VCaP (cell line): ENCODE measurements at regions not wholly inside any gene's neighbourhood (a gene's known extent, or its start where the extent isn't known, plus 50 kb on each side); places are given as distances from the start of the nearest gene placed in this dataset.

Experiments
- H3K27ac ChIP-seq: fragments of 450-650 bp; 2 replicates; pipeline ENCODE4 v1.5.1; 2017
- TF ChIP-seq, protein P1 (sequence below): fragments of 450-650 bp; conservative IDR thresholded peaks from 2 replicates; pipeline ENCODE4 v1.5.1; 2017; ENCODE audit warnings: mild to moderate bottlenecking, moderate library complexity

DNA sequence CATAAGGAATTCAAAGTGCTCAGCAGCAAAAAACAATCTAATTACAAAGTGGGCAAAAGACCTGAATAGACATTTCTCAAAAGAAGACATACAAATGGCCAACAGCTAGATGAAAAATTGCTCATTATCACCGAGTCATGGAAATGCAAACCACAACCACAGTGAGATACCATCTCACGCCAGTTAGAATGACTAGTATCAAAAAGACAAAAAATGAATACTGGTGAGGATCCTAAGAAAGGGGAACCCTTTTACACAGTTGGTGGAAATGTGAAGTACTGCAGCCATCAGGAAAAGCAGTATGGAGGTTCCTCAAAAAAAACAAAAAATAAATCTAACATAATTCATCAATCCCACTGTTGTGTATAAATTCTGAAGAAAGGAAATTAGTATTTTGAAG, 1206.1 kb downstream of the EFNB2 start:
- TF ChIP-seq, protein P1, sequence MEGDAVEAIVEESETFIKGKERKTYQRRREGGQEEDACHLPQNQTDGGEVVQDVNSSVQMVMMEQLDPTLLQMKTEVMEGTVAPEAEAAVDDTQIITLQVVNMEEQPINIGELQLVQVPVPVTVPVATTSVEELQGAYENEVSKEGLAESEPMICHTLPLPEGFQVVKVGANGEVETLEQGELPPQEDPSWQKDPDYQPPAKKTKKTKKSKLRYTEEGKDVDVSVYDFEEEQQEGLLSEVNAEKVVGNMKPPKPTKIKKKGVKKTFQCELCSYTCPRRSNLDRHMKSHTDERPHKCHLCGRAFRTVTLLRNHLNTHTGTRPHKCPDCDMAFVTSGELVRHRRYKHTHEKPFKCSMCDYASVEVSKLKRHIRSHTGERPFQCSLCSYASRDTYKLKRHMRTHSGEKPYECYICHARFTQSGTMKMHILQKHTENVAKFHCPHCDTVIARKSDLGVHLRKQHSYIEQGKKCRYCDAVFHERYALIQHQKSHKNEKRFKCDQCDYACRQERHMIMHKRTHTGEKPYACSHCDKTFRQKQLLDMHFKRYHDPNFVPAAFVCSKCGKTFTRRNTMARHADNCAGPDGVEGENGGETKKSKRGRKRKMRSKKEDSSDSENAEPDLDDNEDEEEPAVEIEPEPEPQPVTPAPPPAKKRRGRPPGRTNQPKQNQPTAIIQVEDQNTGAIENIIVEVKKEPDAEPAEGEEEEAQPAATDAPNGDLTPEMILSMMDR, result no peak
- H3K27ac ChIP-seq, result no peak overlapping the region

DNA sequence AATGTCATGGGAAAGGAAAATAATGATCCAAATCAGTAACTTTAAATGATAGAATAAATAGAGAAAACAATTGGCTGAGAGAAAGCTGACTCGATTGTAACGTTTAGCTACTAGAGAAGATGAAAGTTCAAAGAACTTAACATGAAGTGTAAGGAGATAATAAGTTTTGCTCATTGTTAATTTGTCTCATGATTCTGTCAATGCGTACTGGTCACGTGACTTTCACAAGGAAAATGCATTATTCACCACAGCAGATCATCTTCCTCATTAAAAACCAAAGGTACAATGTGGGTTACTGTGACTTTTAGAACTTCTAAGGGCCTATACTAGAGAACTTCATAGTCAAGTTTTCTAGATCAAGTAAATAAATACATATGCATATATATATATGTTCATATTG, 1207.2 kb downstream of the EFNB2 start:
- TF ChIP-seq, protein P1, result no peak
- H3K27ac ChIP-seq, result no peak overlapping the region

- TF ChIP-seq, protein P1, result no peak
- no peak overlapping the region for H3K27ac ChIP-seq
Observed at GRCh38 chr13:105327581-105328126, 1207.8 kb downstream of the EFNB2 start.

DNA sequence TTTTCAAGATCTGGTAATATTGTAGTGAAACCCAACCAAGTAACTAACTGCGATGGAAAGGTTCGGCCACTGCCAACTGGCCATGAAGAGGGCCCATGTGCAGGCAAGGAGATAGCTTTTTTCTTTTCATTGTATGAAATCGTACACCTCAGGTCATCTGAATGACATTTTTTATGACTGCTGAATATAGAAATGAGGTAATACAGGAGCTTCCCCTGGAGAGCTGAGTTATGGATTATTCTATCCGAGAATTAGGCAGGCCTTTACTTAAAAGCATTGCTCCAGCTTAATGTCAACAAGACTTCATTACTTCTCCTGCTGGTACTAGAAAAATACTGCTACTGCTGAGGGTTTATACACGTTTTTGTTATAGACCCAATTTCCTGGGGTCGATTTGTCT, 1215.6 kb downstream of the EFNB2 start:
- TF ChIP-seq, protein P1, result no peak
- no peak overlapping the region for H3K27ac ChIP-seq

DNA sequence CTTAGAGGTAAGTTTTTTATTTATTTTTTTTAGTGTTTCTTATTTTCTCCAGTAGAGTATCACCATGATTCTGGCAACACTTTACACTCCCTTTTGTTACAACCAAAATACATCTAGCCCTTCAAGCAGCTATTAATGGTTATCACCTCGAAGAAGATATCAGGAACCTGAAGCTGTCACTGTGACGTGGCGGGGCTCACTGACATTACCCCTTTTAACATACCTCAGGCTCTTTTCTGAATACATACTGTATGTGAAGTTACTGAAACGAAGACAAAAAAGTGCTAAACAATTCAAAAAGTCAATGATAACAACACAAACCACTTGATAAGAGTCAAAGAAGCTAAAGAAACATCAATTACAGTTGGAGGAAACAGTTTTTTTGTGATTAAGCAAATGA, 1218.7 kb downstream of the EFNB2 start:
- TF ChIP-seq, protein P1, result no peak
- H3K27ac ChIP-seq, result no peak overlapping the region

DNA sequence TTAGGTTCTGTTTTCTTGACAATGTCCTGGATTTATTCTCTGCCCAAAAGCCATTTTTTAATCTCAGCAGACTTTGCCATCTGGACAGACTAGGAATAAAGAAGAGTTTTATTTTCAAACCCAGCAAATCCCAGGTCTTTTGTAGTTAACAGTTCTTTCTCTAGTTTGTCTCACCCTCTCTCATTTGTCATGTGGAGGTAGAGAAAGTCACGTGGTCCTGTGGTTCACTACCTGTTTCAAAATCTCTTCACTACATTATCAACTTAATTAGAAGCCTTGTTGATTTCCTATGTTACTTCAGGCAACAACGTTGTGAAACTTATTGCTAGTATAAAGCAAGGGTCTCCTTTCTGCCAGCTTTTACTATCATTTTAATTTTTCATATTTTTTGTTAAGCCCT, 1222.6 kb downstream of the EFNB2 start:
- TF ChIP-seq, protein P1, result no peak
- no peak overlapping the region for H3K27ac ChIP-seq

DNA sequence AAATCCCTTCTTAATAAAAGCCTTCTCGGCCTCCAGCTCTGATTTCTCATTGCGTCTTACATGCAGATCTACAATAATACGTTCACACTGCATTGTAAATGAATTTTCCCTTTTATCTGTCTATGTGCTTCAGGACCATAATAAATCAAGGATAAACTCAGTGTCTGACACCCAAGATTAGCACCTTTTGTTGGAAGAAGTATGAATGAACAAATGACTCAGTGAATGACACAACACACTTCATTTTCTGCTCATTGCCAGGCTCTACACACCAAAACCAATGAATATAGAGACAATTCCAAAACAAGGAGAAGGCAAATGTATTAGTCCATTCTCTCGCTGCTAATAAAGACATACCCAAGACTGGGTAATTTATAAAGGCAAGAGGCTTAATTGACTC, 1224.4 kb downstream of the EFNB2 start:
- TF ChIP-seq, protein P1, result no peak
- H3K27ac ChIP-seq, result no peak overlapping the region

DNA sequence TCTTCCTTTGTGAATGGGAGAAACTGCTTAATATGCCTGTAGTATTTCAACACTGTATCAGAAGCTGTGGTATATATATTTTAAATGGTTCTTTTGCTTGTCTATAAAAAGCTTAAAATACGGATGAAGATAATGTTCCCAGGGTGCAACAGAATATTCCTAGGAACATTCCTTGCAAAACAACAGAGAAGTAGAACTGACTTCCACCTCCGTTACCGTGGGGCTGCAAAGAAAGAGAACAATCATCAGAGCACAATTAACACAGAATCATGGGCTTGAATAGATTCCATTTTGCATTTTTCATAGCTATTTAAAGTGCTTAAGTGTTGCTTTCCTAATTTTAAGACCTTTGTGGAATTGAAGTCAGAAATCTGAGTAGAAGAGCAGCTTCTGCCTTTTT, 1227.7 kb downstream of the EFNB2 start:
- TF ChIP-seq, protein P1, result no peak
- H3K27ac ChIP-seq, result no peak overlapping the region
